Activated gamma-delta T cell treated with anti-CD3 and anti-CD28 coated beads, Interleukin-2, amount 50 U/mL, for 16 hours (primary cell): ENCODE measurements at regions not wholly inside any gene's neighbourhood (a gene's known extent, or its start where the extent isn't known, plus 50 kb on each side); places are given as distances from the start of the nearest gene placed in this dataset.

Source experiments
- DNase-seq: peaks from one replicate; pipeline ENCODE4 v3.0.0-alpha.2; 2020; ENCODE audit warnings: low read depth

DNA sequence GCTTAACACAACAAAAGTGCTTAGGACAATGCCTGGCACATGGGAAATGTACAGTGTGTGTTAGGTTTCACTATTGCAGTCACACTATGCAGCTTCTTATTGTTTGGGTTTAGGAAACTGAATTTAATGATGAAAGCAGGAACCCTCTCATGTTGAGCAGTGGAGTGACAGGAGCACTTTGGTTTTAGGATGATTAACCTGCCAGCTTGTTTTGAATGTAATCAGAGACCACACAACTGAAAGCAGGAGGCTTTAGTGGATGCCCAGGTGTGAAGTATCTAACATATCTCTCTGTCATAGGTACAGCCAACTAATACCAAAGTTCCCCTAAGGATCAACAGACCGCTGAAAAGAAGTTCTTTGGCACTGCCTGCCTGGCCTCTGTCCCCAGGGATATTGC lies 406.9 kb upstream of the USP24 start:
- DNase-seq: no peak

DNA sequence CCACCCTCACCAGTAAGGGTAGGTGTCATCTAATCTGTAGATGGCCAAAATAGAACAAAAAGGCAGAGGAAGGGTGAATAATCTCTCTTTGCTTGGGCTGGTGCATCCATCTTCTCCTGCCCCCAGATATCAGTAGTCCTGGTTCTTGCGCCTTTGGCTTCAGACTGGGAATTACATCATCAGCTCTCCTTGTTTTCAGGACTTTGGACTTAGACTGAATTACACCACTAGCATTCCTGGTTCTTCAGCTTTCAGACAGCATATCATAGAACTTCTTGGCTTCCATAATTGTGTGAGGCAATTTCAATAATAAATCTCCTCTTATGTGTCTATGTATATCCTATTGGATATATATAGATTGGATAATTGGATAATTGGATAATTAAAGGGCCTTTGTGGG lies 403.0 kb upstream of the USP24 start:
- no peak for DNase-seq

DNA sequence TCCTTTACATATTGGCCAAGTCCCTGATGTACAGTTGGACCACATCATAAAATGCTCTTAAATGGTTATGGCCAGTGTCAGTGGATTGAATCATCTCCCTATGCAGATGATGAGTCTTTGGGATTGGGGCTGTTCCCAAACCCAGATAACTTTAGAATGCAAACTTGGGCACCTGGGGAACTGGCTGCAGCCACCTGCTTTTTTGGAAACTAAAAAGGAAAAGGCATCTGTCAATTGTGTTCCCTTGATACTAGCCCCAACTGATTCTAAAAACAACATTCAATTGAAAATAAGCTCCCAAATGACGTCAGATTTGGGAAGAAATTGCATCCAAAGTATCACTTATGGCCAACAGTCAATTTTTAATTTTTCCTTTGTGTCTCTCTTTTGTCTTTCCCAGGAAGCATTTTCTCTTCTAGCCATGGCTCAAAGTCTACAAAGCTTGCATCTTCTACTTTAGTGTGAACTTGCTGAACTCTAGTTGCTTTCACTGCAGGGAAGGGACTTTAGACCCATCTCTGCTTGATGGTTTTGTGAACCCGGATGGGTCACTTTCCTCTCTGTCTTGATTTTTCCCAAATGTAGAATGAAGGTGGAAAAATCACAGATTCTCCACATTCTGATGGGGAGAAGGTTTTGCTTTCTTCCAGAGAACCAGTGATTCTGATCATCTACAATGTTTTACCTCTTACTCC lies 402.3 kb upstream of the USP24 start:
- DNase-seq: no peak

DNA sequence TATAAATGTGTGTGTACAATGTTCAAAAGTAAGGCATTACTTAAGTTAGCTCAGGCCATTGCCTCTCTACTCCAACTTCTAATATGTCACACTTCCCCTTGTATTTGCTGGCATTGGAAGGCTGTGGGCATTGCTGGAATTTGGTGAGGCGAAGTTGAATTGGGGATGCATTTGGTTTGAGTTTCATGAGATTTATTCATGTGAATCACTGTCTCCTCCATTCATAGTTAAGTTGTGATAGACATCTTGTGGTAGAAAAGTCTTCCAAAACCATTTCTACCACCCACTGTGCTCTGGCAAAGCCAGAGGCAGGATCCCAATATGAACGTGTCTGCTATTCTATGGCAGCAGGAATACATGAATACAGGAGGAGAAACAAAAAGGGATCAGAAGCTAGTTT lies 397.8 kb upstream of the USP24 start:
- DNase-seq: no peak

DNA sequence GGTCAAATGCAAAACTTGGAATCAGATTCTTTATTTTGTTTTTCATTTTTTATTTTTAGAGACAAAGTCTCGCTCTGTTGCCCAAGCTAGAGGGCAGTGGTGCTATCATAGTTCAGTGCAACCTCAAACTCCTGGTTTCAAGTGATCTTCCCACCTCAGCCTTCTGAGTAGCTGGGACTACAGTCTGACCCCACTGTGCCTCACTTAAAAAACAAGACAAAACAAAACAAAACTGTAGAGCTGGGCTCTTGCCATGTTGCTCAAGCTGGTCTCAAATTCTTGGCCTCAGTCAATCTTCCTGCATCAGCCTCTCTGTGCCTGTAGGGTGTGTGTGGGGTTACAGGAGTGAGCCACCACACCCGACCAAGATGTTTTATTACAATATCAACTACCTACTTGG lies 396.0 kb upstream of the USP24 start:
- no peak for DNase-seq

DNA sequence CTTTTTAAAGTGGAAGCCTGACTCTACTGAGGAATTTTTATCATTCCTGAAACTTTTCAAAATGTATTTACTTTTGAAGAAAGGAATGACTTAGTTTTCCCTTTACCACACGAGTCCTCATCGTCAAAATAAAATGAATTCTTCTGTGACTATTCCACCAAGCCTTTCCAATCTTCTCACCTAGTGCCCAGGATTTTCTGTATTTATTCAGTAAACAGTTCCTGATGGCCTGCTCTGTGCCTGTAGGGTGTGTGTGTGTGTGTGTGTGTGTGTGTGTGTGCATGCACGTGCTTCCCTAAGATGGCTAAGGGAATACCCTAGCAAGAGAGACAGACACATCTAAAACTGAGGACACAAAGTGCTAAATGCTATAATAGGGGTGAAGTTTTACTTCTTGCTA lies 395.0 kb upstream of the USP24 start:
- DNase-seq: no peak

DNA sequence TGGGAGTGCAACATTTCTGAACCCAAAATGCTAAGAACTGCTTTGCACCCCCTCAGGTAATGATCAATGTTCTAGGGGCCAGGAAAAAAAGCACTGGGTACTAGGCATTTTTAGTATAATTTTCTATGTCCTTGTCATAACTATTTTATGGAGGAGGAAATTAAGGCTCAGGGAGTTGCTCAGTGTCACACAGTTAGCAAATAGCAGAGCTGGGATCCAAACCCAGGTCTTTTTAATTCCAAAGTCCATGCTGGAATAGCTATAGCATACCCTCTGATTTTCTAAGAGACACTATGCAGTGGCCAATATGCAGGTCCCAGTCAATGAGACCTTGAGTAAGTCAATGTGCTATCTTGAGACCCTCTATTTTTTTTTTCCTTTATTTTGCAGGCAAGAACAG lies 394.5 kb upstream of the USP24 start:
- no peak for DNase-seq

DNA sequence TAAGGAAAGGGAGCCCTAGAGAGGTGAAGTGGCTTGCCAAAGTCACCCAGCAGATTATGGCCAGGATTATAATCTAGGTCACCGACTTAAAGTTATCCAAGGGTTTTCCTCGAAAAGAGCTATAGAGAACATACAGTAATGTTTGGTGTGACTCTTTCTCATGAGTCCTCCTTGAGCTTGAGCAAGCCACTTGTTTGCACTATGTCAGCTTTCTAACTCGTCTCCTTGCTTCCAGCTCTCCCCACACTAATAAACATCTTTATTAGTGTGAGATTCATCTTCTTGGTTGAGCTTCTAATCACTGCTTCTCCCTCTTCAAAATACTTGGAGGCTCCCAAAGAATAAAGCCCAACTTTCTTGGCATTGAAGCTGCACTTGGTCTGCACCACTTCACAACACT lies 390.0 kb upstream of the USP24 start:
- DNase-seq: no peak

DNA sequence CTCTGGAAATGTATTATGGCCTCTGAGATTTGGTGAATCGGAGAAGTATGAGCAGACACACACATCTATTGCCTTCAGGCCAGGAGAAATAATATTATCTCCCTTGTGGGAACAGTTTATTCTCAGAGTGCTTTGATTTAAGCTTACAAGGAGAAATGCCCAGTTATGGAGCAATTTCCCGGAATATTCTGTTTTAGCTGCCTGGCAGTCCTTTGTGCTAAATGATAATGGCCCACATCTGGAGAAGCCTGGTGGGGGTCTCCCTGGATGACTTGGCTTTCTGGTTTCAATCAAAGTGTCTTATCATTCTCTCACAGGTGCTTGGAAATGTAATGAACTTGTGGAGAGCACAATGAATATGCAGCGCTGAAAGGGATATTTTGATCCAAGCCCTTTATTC lies 389.6 kb upstream of the USP24 start:
- no peak for DNase-seq

DNA sequence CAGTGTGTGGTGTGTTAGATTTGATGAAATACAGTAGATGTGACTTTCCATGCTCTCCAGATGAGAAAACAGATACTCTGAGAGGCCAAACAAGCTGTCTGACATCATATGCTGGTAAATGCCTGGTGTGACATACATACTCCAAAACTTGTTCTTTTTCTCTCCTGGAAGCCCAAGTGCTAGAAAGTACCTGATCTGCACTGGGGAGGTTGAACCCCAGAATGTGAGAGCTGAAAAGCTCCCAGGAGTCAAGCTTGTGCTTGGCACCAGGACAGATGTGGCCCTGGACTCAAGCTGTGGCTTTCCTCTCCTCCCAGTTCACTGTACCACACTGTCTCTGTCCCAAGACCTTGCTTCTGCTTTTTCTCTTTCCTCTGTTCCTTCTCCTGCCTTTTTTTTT lies 389.0 kb upstream of the USP24 start:
- DNase-seq: no peak

DNA sequence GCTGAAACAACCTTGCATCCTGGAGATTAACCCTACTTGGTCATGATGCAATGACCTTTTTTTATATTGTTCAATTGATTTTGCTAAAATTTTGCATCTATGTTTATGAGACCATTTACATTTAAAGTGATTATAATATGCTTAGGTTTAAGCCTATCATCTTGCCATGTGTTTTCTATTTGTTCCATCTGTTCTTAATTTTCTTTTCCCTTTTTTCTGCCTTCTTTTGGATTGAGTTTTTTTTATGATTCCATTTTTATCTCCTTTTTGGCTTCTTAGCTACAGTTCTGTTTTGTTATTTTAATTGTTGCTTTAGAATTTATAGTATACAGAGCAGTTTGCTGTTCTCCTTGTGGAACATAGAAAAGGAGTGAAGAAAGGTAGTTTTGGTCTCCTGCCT lies 385.1 kb upstream of the USP24 start:
- DNase-seq: no peak

DNA sequence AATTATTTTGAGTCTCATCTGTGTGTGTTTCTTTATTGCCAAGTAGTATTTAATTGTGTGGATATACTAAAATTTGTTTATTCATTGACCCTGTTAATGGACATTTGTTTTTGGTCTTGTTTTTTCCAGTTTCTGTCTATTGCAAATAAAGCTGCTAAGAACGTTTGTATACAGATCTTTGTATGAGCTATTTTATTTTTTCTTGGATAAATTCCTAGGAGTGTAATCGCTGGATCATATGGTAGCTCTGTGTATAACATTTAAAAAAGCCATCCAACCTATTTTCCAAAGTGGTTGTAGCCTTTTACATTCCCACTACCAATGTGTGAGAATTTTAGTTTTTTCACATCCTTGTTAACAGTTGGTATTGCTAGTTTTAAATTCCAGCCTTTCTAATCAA lies 382.7 kb upstream of the USP24 start:
- no peak for DNase-seq

DNA sequence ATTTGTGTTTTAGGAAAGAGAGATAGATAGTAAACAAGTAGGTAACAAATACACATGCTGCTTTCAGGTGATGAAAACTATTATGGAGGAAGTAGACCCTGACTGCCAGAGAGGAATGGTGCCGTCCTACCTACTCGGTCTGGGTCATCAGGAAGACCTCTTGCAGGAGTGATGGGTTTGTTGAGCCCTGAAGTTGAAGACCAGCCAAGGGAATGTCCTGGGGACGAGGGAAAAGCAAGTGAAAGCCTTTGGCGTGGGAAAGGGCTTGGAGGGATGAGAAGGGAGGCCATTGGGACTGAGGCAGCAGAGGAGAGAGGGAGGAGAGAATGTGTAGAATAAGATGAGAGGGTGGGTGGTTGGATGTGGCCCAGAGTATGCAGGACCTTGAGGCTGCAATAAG lies 379.5 kb upstream of the USP24 start:
- DNase-seq: no peak

DNA sequence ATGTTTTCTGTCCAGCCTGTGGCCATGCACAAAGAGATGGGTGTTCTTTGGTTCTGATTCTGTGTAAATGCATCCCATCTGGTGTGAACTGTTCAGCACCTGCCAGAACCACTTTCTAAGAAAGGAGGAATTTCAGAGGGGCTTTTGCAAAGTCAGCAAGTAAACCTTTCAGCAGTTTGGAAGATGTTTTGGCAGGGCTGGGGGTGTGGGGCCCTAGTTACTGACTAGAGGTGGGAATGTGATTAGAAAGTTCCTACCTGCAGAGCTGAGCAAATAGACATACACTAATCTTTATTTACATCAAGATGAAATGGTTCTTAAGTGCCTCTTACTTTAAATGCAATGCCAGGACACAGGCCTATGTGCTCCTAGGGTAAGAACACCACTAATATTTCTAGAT lies 378.1 kb upstream of the USP24 start:
- no peak for DNase-seq

DNA sequence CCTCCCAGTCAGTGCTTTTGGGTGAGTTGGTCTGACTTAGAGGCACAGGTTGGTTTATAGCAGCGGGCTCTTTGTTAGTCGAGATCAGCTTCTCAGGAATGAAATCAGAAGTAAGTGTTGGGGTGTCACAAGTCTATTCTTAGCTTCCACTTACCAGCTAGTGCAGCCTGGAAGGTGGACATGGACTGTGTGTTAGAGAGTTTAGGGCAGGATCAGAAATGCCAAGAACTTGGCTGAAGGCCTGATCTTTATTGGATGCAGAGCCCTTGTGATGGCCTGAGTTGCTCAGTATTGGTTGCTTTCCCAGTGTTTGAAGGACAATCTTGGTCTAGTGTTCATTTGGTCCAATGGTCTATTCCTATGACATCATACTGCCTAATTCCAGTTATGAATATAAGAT lies 377.0 kb upstream of the USP24 start:
- no peak for DNase-seq

DNA sequence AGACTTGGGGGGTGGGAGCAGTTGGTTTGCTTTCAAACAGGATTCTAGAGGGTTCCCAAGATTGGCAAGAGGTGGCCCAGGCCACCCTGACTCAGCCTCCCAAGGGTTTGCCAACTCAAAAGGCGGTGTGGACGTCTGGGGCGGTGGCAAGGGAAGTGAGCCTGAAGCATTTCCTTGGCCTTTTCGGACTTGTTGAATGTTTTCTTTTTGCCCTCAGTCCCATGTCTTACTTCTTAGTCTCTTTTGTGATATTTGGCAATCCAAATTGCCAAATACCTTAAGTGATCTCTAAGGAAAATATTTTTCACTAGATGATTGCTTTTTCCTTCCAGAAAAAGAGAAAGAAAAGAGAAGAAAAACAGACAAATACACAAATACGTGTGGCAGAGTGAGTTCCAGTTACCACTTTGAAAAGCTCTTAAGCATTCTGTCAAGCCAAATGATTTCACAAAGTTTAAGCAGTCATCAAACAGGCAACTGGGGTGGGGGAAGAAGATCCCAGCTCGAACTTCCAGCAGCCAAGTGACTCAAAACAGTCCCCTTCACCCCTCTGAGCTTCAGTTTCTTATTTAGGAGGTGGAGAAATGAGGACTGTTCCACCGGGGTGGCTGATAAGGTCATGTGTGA lies 374.6 kb upstream of the USP24 start:
- no peak for DNase-seq

DNA sequence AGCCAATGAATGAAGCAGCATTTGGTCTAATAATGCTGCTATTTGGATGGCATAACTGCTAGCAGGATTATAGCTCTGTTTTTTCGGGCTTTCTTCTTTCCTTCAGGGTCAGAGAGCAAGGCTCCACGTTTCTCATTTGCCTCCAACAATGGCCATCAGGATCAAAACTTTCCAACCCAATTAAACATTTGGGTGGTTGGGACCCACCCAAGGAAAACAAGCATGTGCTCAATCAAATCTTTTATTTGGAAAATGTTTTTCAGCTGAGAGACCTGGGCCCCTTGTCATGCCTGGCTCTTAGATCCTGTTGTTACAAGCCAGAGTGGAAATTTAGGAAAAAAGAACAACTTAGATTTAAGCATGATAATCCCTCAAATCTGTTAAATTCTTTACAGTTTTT lies 373.1 kb upstream of the USP24 start:
- no peak for DNase-seq

DNA sequence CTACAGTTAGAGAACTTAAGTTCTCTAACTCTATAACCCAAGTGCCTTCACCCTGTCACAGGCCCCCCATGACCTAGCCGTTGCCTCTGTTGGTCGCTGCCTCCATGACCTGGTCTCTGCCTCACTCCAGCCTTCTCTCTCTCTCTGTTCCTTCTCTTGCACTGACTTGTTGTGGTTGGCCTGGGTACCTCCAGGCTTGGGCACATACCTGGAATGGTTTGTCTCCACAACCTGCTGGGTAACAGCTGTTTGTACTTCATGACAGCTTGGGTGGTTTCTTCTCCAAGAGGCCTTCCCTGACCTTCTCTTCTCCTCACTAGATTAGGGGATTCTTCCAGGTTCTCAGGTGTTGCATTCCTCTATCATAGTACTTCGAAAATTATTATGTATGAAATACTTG lies 371.6 kb upstream of the USP24 start:
- no peak for DNase-seq

DNA sequence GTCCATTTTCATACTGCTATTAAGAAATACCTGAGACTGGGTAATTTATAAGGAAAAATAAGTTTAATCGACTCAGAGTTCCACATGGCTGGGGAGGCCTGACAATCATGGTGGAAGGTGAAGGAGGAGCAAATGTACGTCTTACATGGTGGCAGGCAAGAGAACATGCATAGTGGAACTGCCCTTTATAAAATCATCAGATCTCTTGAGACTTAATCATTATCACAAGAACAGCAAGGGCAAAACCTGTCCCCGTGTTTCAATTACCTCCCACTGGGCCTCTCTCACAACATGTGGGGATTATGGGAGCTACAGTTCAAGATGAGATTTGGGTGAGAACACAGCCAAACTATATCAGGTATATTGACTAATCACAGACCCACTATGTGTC lies 370.2 kb upstream of the USP24 start:
- DNase-seq: no peak

DNA sequence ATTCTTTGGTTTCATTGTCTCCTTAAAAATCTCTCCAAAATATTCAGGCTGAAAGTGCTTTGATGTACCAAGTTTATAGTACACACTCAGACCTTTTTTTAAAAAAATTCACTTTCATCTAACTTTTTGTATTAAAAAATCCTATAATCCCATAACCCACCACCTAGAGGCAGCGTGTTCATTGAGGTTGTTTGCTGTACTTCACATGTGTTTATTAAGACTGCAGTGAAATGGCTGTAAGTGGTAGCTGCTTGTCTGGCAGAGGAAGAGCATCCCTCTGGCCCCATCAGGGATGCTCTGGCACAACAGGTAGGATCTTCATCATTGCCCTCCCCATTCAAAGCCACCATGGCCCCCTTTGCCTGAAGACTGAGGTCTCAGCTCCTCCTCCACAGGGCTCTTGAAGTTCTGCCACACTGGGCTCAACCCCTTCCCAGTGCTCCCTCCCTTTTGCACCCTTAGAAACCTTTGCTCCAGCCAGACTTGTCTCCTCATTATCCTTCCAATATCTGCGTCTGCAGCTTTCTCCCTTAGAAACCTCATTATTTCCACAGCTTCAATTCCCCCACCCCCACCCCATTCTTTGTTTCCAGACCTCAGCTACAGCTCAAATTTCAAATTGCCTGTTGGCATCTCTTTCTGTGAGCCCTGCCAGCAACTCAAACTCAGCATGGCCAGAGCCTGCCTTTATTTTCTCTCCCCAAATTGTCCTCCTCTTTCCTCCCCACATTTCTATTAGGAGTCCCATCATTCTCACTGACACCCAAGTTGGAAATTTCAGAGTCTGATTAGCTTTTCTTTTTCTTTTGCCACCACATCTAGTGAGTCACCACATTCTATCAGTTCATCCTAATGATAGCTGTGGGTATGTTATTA lies 369.6 kb upstream of the USP24 start:
- no peak for DNase-seq

DNA sequence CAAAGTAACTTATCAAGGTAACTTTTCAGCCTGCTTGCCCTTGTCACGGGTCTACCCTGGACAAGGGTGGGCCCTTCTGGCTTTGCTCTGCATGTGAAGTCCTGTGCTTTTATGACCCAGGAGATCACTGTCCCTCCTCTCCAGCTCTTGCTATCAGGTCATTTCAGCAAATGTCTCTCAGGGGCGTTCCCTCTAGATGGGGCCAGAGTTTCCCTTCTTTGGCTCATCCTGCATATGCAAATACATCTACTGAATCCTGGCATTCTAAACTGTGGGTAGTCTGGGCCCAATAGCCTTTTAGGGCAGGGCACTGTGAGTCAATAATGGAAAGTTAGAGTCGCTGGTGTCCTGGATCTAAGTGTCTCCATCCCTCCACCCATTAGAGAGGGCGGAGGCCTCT lies 366.9 kb upstream of the USP24 start:
- DNase-seq: no peak

DNA sequence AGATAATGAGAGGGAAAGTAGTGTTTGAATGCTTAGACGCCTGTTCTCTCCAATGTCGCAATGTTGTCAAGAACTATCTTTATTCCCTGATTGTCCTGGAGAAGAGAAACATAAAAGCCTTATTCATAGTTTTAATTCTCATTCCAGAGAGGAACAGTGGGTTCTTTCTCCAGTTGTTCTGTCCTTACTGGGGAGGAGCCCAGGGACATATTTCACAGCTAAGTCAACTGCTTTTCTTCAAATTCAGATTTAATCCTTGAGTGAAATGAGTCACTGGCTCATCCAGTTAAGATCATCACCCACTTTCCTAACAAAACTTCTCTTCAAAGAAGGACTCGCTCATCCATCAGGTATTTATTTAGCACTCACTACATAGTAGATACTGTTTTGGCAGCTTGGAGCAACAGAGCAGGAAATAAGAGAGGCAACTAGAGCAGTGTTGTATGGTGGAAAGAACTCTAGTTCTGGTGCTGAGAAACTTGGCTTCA lies 365.7 kb upstream of the USP24 start:
- no peak for DNase-seq

DNA sequence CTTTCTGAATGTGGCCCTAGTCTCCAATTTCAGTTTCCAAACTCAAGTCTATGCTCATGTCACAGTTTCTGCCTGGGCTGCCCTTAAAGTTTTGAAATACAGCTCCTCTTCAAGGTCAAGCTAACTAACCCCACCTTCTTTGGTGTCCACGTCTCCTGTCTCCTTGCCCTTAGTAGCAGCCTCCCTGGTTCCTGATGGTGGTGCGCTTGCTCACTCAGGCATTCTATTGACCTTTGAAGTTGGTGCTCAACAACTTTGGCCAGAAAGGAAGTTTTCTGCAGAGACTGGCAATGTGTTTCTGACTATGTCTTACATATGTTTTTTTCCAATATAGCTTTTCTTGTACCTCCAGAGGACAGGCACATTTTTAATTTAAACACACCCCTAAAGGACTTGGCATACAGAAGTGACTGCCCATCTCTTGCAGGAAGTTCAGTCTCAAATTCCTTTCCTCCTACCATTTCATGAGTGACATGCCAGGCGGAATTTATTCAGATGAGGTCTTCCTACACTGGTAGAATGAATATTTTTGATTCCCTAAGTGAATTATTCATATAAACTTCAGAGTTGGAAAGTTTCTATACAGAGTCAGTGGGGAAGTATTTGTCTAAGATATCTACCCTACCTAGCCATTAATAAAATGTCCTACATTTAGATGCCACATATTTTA lies 364.3 kb upstream of the USP24 start:
- DNase-seq: no peak
